GM12878 (cell line): ENCODE measurements at regions not wholly inside any gene's neighbourhood (a gene's known extent, or its start where the extent isn't known, plus 50 kb on each side); places are given as distances from the start of the nearest gene placed in this dataset.

Experiments used
- FOS ChIP-seq: IDR thresholded peaks from 3 replicates; pipeline ENCODE4 v1.6.1; 2011; ENCODE audit warnings: borderline replicate concordance; ENCODE audit not compliant: insufficient read length; ENCODE audit errors: extremely low read depth
- FOXM1 ChIP-seq: IDR thresholded peaks from 2 replicates; pipeline ENCODE4 v1.6.1; 2012; ENCODE audit warnings: low read depth, mild to moderate bottlenecking, inconsistent platforms, low read length, moderate library complexity
- POLR2AphosphoS5 ChIP-seq: IDR thresholded peaks from 2 replicates; pipeline ENCODE4 v1.6.1; 2011; ENCODE audit warnings: mild to moderate bottlenecking, low read length, inconsistent platforms
- PRDM15 ChIP-seq: fragments of 450-650 bp; formaldehyde crosslinking; IDR thresholded peaks from 2 replicates; pipeline ENCODE4 v1.4.0; 2020; ENCODE audit warnings: mild to moderate bottlenecking, moderate library complexity
- SP1 ChIP-seq: IDR thresholded peaks from one replicate; pipeline ENCODE4 v1.6.1; 2011; ENCODE audit warnings: low read depth, low read length
- ZBED1 ChIP-seq: IDR thresholded peaks from 2 replicates; pipeline ENCODE4 v1.6.1; 2016; ENCODE audit warnings: borderline replicate concordance
- TF ChIP-seq, protein P1 (sequence below): IDR thresholded peaks from 2 replicates; pipeline ENCODE4 v1.6.1; 2012; ENCODE audit warnings: low read length, inconsistent platforms
- TF ChIP-seq, protein P2 (sequence below): IDR thresholded peaks from 2 replicates; pipeline ENCODE4 v1.6.1; 2012; ENCODE audit warnings: low read depth, low read length, improper control_type of control experiment

- TF ChIP-seq, protein P1, sequence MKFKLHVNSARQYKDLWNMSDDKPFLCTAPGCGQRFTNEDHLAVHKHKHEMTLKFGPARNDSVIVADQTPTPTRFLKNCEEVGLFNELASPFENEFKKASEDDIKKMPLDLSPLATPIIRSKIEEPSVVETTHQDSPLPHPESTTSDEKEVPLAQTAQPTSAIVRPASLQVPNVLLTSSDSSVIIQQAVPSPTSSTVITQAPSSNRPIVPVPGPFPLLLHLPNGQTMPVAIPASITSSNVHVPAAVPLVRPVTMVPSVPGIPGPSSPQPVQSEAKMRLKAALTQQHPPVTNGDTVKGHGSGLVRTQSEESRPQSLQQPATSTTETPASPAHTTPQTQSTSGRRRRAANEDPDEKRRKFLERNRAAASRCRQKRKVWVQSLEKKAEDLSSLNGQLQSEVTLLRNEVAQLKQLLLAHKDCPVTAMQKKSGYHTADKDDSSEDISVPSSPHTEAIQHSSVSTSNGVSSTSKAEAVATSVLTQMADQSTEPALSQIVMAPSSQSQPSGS = no peak
- TF ChIP-seq PRDM15 (no peak), SP1 (no peak), FOS (no peak), FOXM1 (no peak), POLR2AphosphoS5 (no peak), ZBED1 (no peak)
- TF ChIP-seq, protein P2, sequence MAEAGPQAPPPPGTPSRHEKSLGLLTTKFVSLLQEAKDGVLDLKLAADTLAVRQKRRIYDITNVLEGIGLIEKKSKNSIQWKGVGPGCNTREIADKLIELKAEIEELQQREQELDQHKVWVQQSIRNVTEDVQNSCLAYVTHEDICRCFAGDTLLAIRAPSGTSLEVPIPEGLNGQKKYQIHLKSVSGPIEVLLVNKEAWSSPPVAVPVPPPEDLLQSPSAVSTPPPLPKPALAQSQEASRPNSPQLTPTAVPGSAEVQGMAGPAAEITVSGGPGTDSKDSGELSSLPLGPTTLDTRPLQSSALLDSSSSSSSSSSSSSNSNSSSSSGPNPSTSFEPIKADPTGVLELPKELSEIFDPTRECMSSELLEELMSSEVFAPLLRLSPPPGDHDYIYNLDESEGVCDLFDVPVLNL = no peak
These were observed 126.0 kb upstream of the THSD7A start (continued) for GRCh38 chr7:11957956-11958355.
